HG03469 (cell line): ENCODE measurements at regions not wholly inside any gene's neighbourhood (a gene's known extent, or its start where the extent isn't known, plus 50 kb on each side); places are given as distances from the start of the nearest gene placed in this dataset.

ENCODE experiments used
- ATAC-seq: cut with Tn5 transposase; IDR thresholded peaks from one replicate; pipeline ENCODE4 v1.9.1; 2021; ENCODE audit warnings: mild to moderate bottlenecking, moderate library complexity, moderate number of reproducible peaks; ENCODE audit not compliant: unreplicated experiment

GRCh38 chr2:41378420-41378819 is 669.4 kb upstream of the PKDCC start:
- ATAC-seq = no peak

- ATAC-seq = no peak
Observed at GRCh38 chr2:41379496-41380221, 668.2 kb upstream of the PKDCC start.

GRCh38 chr2:41381701-41382100 is 666.1 kb upstream of the PKDCC start:
- no peak for ATAC-seq

- ATAC-seq = no peak
Observed at GRCh38 chr2:41387519-41387918, 660.3 kb upstream of the PKDCC start.

- no peak for ATAC-seq
Observed at GRCh38 chr2:41393621-41394020, 654.2 kb upstream of the PKDCC start.

GRCh38 chr2:41394541-41394940 is 653.3 kb upstream of the PKDCC start:
- ATAC-seq = no peak

- no peak for ATAC-seq
Observed at GRCh38 chr2:41395692-41396091, 652.1 kb upstream of the PKDCC start.

- ATAC-seq = no peak
Observed at GRCh38 chr2:41399437-41400087, 648.3 kb upstream of the PKDCC start.

- no peak for ATAC-seq
Observed at GRCh38 chr2:41400088-41400665, 647.6 kb upstream of the PKDCC start.

GRCh38 chr2:41405441-41405840 is 642.4 kb upstream of the PKDCC start:
- no peak for ATAC-seq

GRCh38 chr2:41409328-41409727 is 638.5 kb upstream of the PKDCC start:
- no peak for ATAC-seq

- ATAC-seq = no peak
Observed at GRCh38 chr2:41410011-41410410, 637.8 kb upstream of the PKDCC start.

GRCh38 chr2:41413813-41414485 is 633.9 kb upstream of the PKDCC start:
- ATAC-seq = no peak

- ATAC-seq = peak; percentile 82
Observed at GRCh38 chr2:41414486-41415230, 633.2 kb upstream of the PKDCC start.

- ATAC-seq = no peak
Observed at GRCh38 chr2:41417511-41417910, 630.3 kb upstream of the PKDCC start.

GRCh38 chr2:41420219-41420618 is 627.6 kb upstream of the PKDCC start:
- ATAC-seq = no peak

GRCh38 chr2:41420872-41421271 is 626.9 kb upstream of the PKDCC start:
- no peak for ATAC-seq

GRCh38 chr2:41431756-41432155 is 616.1 kb upstream of the PKDCC start:
- no peak for ATAC-seq

- no peak for ATAC-seq
Observed at GRCh38 chr2:41432459-41432858, 615.4 kb upstream of the PKDCC start.

GRCh38 chr2:41434991-41435390 is 612.8 kb upstream of the PKDCC start:
- ATAC-seq = no peak

GRCh38 chr2:41441958-41442357 is 605.9 kb upstream of the PKDCC start:
- no peak for ATAC-seq
